Hypothalamus (tissue), 51 donors: ENCODE measurements at regions not wholly inside any gene's neighbourhood (a gene's known extent, or its start where the extent isn't known, plus 50 kb on each side); places are given as distances from the start of the nearest gene placed in this dataset.

ENCODE experiments used
- DNase-seq, 51 donors: peaks; one replicate each; lab custom pipeline; 2025; lab: John Stamatoyannopoulos, UW

DNA sequence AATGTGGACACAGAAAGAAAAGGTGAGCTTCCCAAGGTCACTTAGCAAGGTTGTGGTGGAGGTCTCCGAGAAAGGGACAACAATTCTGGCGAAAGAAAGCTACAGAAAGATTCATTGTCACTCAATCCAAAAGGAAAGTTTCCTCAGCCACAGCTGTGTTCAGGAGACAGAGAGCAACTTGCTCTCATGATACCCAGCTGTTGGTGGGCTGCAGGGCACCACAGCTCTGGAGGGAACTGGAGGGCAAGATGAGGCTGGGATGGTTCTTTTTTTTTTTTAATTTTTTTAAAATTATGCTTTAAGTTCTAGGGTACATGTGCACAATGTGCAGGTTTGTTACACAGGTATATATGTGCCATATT lies 50.7 kb upstream of the VTCN1 start:
- DNase-seq: no peak

DNA sequence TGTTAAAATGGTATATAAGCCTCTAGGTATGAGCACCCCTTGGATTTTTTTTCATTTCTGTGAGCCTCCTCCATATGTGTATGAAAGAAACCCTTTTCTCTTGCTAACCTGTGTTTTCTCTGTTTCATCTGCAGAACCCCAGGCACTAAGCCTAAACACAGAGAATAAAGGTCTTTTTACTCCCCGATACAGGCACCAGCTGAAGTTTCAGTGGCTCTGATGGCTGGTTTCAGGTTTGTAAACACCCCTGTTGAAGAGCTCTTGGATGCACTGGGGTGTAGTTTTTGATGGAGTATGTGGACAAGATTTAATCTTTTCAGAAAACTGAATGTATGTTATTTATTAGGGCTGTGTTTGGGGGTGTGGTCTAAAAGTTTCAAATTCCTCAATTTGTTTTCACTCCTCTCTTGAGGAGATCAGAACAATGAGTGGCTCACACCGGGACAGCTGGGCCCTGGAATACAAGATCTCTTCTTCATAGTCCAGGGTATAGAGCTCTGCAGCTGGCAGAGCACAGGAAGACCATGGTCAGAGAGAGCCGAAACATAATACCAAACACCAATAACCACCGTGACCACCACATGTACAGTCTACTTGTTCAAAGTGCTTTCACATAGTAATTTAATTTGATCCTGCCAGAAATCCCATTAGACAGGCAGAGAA lies 50.2 kb upstream of the VTCN1 start:
- no peak for DNase-seq
